HEK293 (cell line): ENCODE measurements at regions not wholly inside any gene's neighbourhood (a gene's known extent, or its start where the extent isn't known, plus 50 kb on each side); places are given as distances from the start of the nearest gene placed in this dataset.
"Not testable (repeated sequence)": the region's sequence is repeated elsewhere in the genome, so short reads cannot be mapped to it uniquely, and the experiment has no call there.

Experiments
- MZF1 ChIP-seq: fragments of 450-650 bp; formaldehyde crosslinking; IDR thresholded peaks from 2 replicates; pipeline ENCODE4 v1.5.1; 2017; ENCODE audit warnings: missing biosample characterization, missing genetic modification characterization, borderline replicate concordance
- TCF7L2 ChIP-seq: IDR thresholded peaks from 2 replicates; pipeline ENCODE4 v1.6.1; 2011; ENCODE audit warnings: low read depth, mild to moderate bottlenecking, inconsistent platforms, low read length, moderate library complexity, borderline replicate concordance
- ZNF837 ChIP-seq: fragments of 450-650 bp; formaldehyde crosslinking; IDR thresholded peaks from 2 replicates; pipeline ENCODE4 v1.5.1; 2016; ENCODE audit warnings: missing biosample characterization, missing genetic modification characterization
- TF ChIP-seq, protein P1 (sequence below): fragments of 450-650 bp; formaldehyde crosslinking; IDR thresholded peaks from 2 replicates; pipeline ENCODE4 v1.5.1; 2016; ENCODE audit warnings: missing biosample characterization, missing genetic modification characterization
- TF ChIP-seq, protein P2 (sequence below): fragments of 450-650 bp; formaldehyde crosslinking; IDR thresholded peaks from 2 replicates; pipeline ENCODE4 v1.5.1; 2016; ENCODE audit warnings: missing biosample characterization, missing genetic modification characterization

DNA sequence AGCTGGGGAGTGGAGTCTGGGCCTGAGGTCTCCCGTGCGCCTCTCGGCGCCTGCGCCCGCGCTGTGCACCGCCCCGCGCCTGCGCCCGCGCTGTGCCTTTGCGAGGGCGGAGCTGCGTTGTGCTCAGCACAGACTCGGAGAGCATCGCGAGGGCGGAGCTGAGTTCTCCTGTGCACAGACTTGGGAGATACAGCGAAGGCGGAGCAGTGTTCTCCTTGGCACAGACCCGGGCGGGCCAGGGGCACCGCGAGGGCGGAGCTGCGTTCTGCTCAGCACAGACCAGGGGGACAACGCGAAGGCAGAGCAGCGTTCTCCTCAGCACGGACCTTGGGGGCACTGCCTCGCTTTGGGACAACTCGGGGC is 894.1 kb downstream of the RPIA start:
- TF ChIP-seq, protein P1, sequence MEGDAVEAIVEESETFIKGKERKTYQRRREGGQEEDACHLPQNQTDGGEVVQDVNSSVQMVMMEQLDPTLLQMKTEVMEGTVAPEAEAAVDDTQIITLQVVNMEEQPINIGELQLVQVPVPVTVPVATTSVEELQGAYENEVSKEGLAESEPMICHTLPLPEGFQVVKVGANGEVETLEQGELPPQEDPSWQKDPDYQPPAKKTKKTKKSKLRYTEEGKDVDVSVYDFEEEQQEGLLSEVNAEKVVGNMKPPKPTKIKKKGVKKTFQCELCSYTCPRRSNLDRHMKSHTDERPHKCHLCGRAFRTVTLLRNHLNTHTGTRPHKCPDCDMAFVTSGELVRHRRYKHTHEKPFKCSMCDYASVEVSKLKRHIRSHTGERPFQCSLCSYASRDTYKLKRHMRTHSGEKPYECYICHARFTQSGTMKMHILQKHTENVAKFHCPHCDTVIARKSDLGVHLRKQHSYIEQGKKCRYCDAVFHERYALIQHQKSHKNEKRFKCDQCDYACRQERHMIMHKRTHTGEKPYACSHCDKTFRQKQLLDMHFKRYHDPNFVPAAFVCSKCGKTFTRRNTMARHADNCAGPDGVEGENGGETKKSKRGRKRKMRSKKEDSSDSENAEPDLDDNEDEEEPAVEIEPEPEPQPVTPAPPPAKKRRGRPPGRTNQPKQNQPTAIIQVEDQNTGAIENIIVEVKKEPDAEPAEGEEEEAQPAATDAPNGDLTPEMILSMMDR = not testable (repeated sequence)
- TF ChIP-seq, protein P2, sequence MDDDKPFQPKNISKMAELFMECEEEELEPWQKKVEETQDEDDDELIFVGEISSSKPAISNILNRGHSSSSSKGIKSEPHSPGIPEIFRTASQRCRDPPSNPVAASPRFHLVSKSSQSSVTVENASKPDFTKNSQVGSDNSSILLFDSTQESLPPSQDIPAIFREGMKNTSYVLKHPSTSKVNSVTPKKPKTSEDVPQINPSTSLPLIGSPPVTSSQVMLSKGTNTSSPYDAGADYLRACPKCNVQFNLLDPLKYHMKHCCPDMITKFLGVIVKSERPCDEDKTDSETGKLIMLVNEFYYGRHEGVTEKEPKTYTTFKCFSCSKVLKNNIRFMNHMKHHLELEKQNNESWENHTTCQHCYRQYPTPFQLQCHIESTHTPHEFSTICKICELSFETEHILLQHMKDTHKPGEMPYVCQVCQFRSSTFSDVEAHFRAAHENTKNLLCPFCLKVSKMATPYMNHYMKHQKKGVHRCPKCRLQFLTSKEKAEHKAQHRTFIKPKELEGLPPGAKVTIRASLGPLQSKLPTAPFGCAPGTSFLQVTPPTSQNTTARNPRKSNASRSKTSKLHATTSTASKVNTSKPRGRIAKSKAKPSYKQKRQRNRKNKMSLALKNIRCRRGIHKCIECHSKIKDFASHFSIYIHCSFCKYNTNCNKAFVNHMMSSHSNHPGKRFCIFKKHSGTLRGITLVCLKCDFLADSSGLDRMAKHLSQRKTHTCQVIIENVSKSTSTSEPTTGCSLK (tag by site-specific recombination) = not testable (repeated sequence)
- not testable (repeated sequence) for TF ChIP-seq MZF1 (tag by site-specific recombination); TCF7L2; ZNF837 (tag by site-specific recombination)
